NCI-H2029 treated with DMSO at 0.1 percent for 48 hours (cell line): ENCODE measurements at regions not wholly inside any gene's neighbourhood (a gene's known extent, or its start where the extent isn't known, plus 50 kb on each side); places are given as distances from the start of the nearest gene placed in this dataset.

Source experiments
- DNase-seq: peaks from one replicate; lab custom pipeline; 2025; lab: John Stamatoyannopoulos, UW

DNA sequence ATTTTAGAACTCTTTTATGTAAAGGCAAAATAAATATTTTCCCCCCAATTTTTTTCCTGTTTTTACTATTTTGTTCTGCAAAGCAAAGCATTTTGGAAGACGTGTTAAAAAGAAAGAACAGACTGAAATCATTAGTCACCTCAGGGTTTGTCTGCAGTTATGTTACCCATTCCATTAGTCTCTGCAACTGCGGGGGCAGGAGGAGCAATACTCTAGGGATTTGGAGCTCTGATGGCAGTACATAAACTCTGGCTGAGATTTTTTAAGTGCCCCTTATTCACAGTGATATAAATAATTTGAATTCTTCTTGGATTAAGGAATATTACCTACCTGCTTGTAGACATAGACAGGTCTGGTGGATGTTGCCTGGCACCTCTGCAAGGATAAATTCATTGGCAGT, 88.0 kb upstream of the CELF4 start:
- DNase-seq: no peak

- no peak for DNase-seq
These were observed 84.3 kb upstream of the CELF4 start for GRCh38 chr18:37649930-37650329.

GRCh38 chr18:37649416-37649815, 83.8 kb upstream of the CELF4 start:
- DNase-seq: no peak

DNA sequence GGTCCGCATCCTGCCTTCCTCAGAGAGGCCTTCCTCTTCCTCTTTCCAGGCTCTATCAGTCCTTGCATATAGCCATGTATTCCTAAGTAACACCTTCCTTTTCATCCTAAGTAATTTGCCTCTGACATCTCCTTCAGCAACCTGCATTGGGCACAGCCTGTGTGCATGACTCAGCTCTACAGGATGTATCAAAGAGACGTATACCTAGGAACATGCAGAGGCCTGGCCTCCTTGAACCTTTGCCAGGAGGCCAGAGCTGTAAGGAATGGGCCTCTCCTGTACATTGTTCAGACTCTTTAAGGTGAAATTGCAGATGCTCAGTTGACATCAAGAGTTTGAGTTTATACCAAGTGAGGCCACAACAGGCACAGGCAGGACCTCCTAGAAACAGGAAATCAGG, 76.0 kb upstream of the CELF4 start:
- no peak for DNase-seq

DNA sequence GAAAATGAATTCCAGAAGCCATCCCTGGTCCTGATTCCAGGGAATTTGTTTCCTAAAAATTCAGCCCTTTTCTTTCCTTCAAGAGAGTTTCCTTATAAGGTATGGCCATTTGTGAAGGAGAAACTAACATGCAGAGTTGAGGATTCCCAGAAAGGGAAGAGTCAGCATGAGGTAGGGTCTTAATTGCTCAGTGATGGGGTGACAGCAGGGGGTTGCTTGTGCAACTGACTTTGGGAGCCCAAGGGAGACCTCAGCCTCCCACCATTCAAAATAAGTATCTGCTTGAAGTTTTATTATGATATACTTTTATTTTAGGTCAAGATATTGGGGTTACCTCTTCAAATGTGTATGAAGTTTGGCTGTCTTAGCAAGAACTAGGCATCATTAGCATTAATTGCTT, 74.9 kb upstream of the CELF4 start:
- DNase-seq: no peak

- DNase-seq: no peak
These were observed 74.2 kb upstream of the CELF4 start for GRCh38 chr18:37639846-37640245.

DNA sequence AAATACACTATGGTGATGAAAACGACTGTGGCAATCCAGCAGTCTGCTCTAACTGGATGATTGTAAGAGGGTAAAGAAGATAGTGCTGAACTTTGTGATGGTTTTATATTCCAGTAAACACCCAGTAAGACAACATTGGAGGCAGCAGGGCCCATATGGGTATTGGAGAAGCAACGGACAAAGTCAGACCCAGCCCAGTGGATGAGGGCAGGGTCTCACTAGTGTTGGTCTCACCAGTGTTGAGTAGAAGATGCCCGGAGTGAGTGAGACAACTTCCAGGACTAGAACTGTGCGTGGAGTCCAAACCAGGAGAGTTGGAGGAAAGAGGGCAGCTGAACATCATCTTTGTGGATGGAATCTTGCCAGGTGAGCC, 71.9 kb upstream of the CELF4 start:
- DNase-seq: no peak

DNA sequence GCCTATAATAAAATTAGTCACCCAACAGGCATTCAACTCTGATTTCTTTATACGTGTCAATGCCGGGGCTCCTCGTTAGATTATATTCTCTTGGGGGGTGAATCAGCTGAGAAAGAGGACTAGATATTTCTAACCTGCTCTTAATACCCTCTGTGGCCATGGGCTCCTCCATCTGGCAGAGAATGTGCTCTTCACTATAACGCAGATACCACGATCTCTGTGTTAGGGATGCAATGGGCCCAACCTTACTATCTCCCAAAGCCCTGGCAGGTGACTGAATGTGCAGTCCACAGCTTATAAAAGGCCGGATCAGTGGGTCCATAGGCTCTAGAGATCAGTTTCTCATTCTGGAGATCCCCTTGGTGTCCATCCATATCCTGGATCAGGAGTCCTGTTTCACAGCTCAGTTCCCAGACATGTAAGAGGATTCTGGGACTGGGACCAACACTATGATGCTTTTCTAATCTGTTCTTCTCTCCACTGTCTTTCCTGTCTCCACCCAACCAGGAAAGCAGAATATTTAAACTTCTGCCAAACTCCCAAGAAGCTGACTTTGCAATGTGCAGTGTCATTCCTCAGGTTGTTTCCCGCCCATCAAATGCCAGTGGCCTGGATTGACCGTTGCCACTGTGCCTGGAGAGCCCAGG, 71.4 kb upstream of the CELF4 start:
- no peak for DNase-seq

DNA sequence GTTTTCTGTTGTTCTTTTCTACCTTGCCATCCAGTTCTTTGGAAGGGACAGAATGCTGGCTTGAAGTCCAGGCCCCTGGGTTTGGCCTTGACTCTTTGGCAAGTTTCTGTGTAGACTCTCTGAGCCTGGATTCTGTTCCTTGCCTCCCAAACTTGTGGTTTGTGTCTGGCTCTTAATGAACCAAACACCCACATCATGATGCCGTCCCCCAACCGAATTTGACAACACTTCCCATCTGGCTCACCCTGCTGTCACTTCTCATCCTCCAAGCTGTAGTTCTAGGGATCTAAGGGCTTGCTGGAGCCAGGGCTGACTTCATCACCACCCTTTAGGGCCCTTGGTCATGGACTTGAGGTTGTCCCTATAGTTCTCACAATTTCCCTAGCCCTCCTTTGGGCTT, 68.9 kb upstream of the CELF4 start:
- no peak for DNase-seq

GRCh38 chr18:37631422-37631821, 65.8 kb upstream of the CELF4 start:
- DNase-seq: no peak

DNA sequence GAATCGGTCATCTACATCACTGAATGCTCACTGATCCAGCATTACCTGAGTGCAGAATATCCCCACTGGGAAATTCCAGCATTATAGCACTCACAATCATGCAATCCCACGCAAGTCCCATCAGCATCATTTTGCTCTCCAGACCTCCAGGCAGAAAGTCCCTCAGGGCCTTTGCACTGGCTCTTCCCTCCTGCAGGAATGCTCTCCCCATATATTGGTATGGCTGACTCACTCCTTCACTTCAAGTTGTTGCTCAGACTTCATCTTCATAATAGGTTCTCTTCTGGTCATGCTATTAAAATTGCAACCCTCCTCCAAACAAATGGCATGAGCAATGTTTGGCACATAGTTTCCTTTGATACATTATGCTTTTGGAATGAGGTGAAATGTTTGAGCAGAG, 64.7 kb upstream of the CELF4 start:
- DNase-seq: no peak

DNA sequence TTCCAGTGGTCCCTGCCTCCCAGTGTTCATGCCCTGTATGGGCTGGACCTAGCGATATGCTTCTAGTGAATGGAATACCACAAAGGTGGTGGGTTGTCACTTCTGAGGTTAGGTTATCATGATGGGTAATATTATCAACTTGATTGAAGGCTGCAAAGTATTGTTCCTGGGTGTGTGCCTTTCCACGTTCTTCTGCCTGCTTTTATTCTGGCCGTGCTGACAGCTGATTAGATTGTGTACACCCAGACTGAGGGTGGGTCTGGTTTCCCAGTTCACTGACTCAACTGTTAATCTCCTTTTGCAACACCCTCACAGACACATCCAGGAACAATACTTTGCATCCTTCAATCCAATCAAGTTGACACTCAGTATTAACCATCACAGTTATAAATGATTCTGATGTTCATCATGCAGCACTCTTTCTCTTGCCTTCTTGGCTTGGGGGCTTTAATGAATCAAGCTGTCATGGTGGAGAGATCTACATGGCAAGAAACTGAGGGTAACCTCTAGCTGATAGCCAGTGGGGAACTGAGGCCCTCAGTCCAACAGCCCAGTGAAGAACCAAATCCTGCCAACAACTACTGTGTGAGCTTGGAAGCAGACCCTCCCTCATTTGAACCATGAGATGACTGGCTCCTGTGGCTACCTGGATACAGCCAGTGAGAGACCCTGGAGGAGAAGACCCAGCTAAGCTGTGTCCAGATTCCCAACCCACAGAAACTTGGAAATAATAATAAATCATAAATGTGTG, 63.0 kb upstream of the CELF4 start:
- DNase-seq: no peak

DNA sequence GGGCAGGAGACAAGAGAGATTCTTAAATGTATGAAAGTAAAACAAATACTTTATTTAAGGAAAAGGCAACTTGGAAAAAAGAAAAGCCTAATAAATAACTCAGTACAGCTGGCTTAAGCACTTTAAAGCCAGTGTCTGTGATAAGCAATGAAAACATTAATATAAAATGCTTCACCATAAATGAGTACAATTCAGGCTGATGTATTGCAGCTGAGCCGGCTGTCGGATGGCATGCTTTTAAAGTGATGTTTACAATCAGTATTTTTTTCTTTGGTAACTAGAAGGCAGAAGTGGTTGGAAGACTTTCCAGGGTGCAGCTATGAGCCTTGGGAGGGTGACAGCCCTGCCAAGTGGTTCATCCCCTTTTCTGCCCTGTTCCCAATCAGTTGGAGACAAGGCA, 58.7 kb upstream of the CELF4 start:
- no peak for DNase-seq

- DNase-seq: no peak
These were observed 54.4 kb upstream of the CELF4 start for GRCh38 chr18:37619964-37620363.

DNA sequence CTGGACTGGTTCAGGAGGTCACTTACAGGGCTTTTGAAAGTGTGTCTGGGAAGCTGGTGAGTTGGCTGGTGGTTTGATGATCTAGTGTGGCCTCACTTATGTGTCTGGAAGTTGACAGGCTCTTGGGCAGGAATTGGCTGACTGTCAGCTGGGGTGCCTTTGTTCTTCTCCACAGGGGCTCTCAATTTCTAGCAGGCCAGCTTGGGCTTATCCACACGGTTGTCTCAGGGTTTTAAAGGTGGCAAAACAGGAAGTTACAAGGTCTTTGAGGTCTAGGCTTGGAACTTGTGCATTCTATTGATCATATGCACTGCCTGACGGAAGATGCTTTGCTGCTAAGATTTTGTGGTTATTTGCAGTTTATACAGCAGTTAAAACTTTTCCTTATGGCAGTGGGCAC, 52.0 kb upstream of the CELF4 start:
- no peak for DNase-seq
